NCI-H2227 treated with DMSO at 0.1 percent for 48 hours (cell line): ENCODE measurements at regions not wholly inside any gene's neighbourhood (a gene's known extent, or its start where the extent isn't known, plus 50 kb on each side); places are given as distances from the start of the nearest gene placed in this dataset.

ENCODE experiments used
- DNase-seq: peaks from one replicate; lab custom pipeline; 2025; lab: John Stamatoyannopoulos, UW

- DNase-seq, result no peak
Measured at GRCh38 chr4:26137288-26137687, 183.5 kb upstream of the RBPJ start.

- no peak for DNase-seq
Measured at GRCh38 chr4:26139310-26139924, 181.4 kb upstream of the RBPJ start.

GRCh38 chr4:26140150-26140898, 180.5 kb upstream of the RBPJ start:
- no peak for DNase-seq

GRCh38 chr4:26141051-26141721, 179.6 kb upstream of the RBPJ start:
- DNase-seq, result no peak

- DNase-seq, result no peak
Measured at GRCh38 chr4:26141911-26142638, 178.7 kb upstream of the RBPJ start.

- no peak for DNase-seq
Measured at GRCh38 chr4:26144526-26145155, 176.2 kb upstream of the RBPJ start.

GRCh38 chr4:26145212-26145611, 175.6 kb upstream of the RBPJ start:
- no peak for DNase-seq

GRCh38 chr4:26148927-26149326, 171.9 kb upstream of the RBPJ start:
- no peak for DNase-seq

- no peak for DNase-seq
Measured at GRCh38 chr4:26150948-26151347, 169.9 kb upstream of the RBPJ start.

GRCh38 chr4:26151615-26152014, 169.2 kb upstream of the RBPJ start:
- no peak for DNase-seq

- DNase-seq, result no peak
Measured at GRCh38 chr4:26152056-26152455, 168.8 kb upstream of the RBPJ start.

- no peak for DNase-seq
Measured at GRCh38 chr4:26157541-26157940, 163.3 kb upstream of the RBPJ start.

- no peak for DNase-seq
Measured at GRCh38 chr4:26160591-26160990, 160.2 kb upstream of the RBPJ start.

GRCh38 chr4:26161030-26161824, 159.6 kb upstream of the RBPJ start:
- no peak for DNase-seq

GRCh38 chr4:26162101-26162500, 158.7 kb upstream of the RBPJ start:
- no peak for DNase-seq

GRCh38 chr4:26163425-26164362, 157.1 kb upstream of the RBPJ start:
- no peak for DNase-seq

- DNase-seq, result no peak
Measured at GRCh38 chr4:26171501-26171900, 149.3 kb upstream of the RBPJ start.

GRCh38 chr4:26171941-26172340, 148.9 kb upstream of the RBPJ start:
- DNase-seq, result no peak

GRCh38 chr4:26173619-26174018, 147.2 kb upstream of the RBPJ start:
- no peak for DNase-seq

GRCh38 chr4:26174027-26174426, 146.8 kb upstream of the RBPJ start:
- DNase-seq, result no peak
